Endothelial cell of umbilical vein (primary cell): ENCODE measurements at regions not wholly inside any gene's neighbourhood (a gene's known extent, or its start where the extent isn't known, plus 50 kb on each side); places are given as distances from the start of the nearest gene placed in this dataset.

ENCODE experiments used
- BruUV-seq: library from RNA; stranded (reverse); fragments of 400-500 nt; replicated peaks from 2 replicates; lab custom pipeline; 2021; lab: Mats Ljungman, UMichigan
- CTCF ChIA-PET: fragments of 300-600, 350-600 bp; sonication (Branson Sonifier 250); formaldehyde crosslinking; loops from one replicate; lab custom pipeline; 2021; ENCODE audit warnings: antibody characterized with exemption, inconsistent platforms; lab: Charles Lee
- POLR2A ChIA-PET: fragments of 300-600, 350-600 bp; sonication (Branson Sonifier 250); formaldehyde crosslinking; loops from one replicate; lab custom pipeline; 2021; ENCODE audit warnings: antibody characterized with exemption, inconsistent platforms; lab: Charles Lee
- DNase-seq: peaks from one replicate; pipeline ENCODE4 v3.0.0-alpha.2; 2011; ENCODE audit warnings: low read depth, low spot score
- FAIRE-seq: peaks from 2 replicates; lab custom pipeline; 2011; peaks lifted over from hg19 to GRCh38; lab: Jason Lieb, UNC
- H2AFZ ChIP-seq: 2 replicates; pipeline ENCODE4 v1.6.0; 2012; ENCODE audit warnings: low read depth, low read length, control low read depth, inconsistent platforms
- H3K27ac ChIP-seq: 2 replicates; pipeline ENCODE4 v1.5.1; 2011; ENCODE audit warnings: low read depth, mild to moderate bottlenecking, control low read depth, low read length, moderate library complexity; ENCODE audit not compliant: insufficient read depth
- H3K27me3 ChIP-seq, 2 experiments: 2 replicates each; pipeline versions ENCODE4 v1.6.0 to v1.6.1; 2011; ENCODE audit warnings: low read length in 2 of 2, mixed read lengths in 1 of 2; ENCODE audit not compliant: control insufficient read depth in 2 of 2, insufficient read depth in 2 of 2
- H3K36me3 ChIP-seq, 2 experiments: 2 replicates in 1 of 2; 3 replicates in 1 of 2; pipeline ENCODE4 v1.5.1; 2011; ENCODE audit warnings: low read length in 2 of 2, mild to moderate bottlenecking in 1 of 2, moderate library complexity in 1 of 2; ENCODE audit not compliant: control insufficient read depth in 2 of 2, insufficient read depth in 2 of 2; ENCODE audit errors: extremely low read depth in 1 of 2
- H3K4me1 ChIP-seq: 3 replicates; pipeline ENCODE4 v1.5.1; 2011; ENCODE audit warnings: mild to moderate bottlenecking, low read length; ENCODE audit not compliant: control insufficient read depth, insufficient read depth; ENCODE audit errors: extremely low read depth
- H3K4me2 ChIP-seq: 2 replicates; pipeline ENCODE4 v1.6.1; 2011; ENCODE audit warnings: low read length, control low read depth, mixed read lengths; ENCODE audit not compliant: insufficient read depth
- H3K4me3 ChIP-seq, 3 experiments: fragments of 200-600 bp in 1 of 3; sonication (generic), shearing (Covaris generic) in 1 of 3; replicated peaks in 1 of 3; 2 replicates each; pipeline ENCODE4 v1.5.1; 2011 to 2016; ENCODE audit warnings: control low read depth in 3 of 3, low read length in 3 of 3, mild to moderate bottlenecking in 2 of 3, inconsistent platforms in 1 of 3, low read depth in 1 of 3, moderate library complexity in 1 of 3; ENCODE audit not compliant: insufficient read depth in 1 of 3
- H3K79me2 ChIP-seq: 2 replicates; pipeline ENCODE4 v1.6.0; 2012; ENCODE audit warnings: low read length, inconsistent platforms; ENCODE audit not compliant: control insufficient read depth, insufficient read depth
- H3K9ac ChIP-seq: replicated peaks from 2 replicates; pipeline ENCODE3; 2011; ENCODE audit warnings: low read length, control low read depth; ENCODE audit not compliant: insufficient read depth; ENCODE audit errors: extremely low read depth
- H3K9me1 ChIP-seq: replicated peaks from 3 replicates; pipeline ENCODE4 v1.6.0; 2011; ENCODE audit warnings: mild to moderate bottlenecking, low read length; ENCODE audit not compliant: control insufficient read depth, insufficient read depth; ENCODE audit errors: extremely low read depth
- H3K9me3 ChIP-seq: replicated peaks from 2 replicates; pipeline ENCODE4 v1.5.1; 2012; ENCODE audit warnings: low read length, inconsistent platforms; ENCODE audit not compliant: control insufficient read depth, insufficient read depth
- H4K20me1 ChIP-seq: replicated peaks from 2 replicates; pipeline ENCODE3; 2011; ENCODE audit warnings: mild to moderate bottlenecking, low read length; ENCODE audit not compliant: control insufficient read depth, insufficient read depth; ENCODE audit errors: extremely low read depth
- CTCF ChIP-seq, 2 donors: IDR thresholded peaks; 1 replicate in 1 of 2; 2 replicates in 1 of 2; pipeline ENCODE4 v1.5.1; 2011; ENCODE audit warnings: low read length in 2 of 2, mild to moderate bottlenecking in 2 of 2, moderate library complexity in 2 of 2, control low read depth in 1 of 2, inconsistent platforms in 1 of 2, low read depth in 1 of 2; ENCODE audit not compliant: insufficient read depth in 1 of 2; ENCODE audit errors: extremely low read depth in 1 of 2
- EZH2 ChIP-seq: IDR thresholded peaks from 2 replicates; pipeline ENCODE4 v1.6.1; 2012; ENCODE audit warnings: borderline replicate concordance, low read depth, mild to moderate bottlenecking, moderate library complexity, low read length, inconsistent platforms; ENCODE audit not compliant: severe bottlenecking
- GATA2 ChIP-seq: IDR thresholded peaks from 2 replicates; pipeline ENCODE4 v1.7.0; 2011; ENCODE audit warnings: low read depth, mild to moderate bottlenecking, moderate library complexity, mixed read lengths, low read length; ENCODE audit not compliant: insufficient read length, insufficient read depth
- JUN ChIP-seq: IDR thresholded peaks from 2 replicates; pipeline ENCODE4 v1.6.1; 2011; ENCODE audit warnings: borderline replicate concordance, low read depth; ENCODE audit not compliant: insufficient read length, insufficient read depth
- MAX ChIP-seq: IDR thresholded peaks from 2 replicates; pipeline ENCODE4 v1.6.1; 2011; ENCODE audit not compliant: insufficient read depth, insufficient read length
- MYC ChIP-seq: IDR thresholded peaks from one replicate; pipeline ENCODE4 v1.6.1; 2011; ENCODE audit warnings: mild to moderate bottlenecking, low read depth, low read length
- POLR2A ChIP-seq: IDR thresholded peaks from 2 replicates; pipeline ENCODE4 v1.6.1; 2012; ENCODE audit warnings: low read depth, mild to moderate bottlenecking, control low read depth, low read length
- dilution Hi-C: fragments of 300-500 bp; cut with MboI; formaldehyde crosslinking; loops from one replicate; pipeline ENCODE4 v1.15.0; 2019; ENCODE audit warnings: low sequenced_read_pairs; ENCODE audit not compliant: extremely low pct_ligation_motif_present
- intact Hi-C: fragments of 100-400 bp; cut with micrococcal nuclease; formaldehyde crosslinking; loops from one replicate; pipeline ENCODE4 v1.10.0; 2022

- H3K9me3 ChIP-seq, result no peaks in the 10 kb centered on the region
- no peak overlapping the region for H3K4me2 ChIP-seq
- intact Hi-C loops, result no loop called here
- dilution Hi-C loops, result no loop called here
- H3K4me1 ChIP-seq, result no peaks in the 10 kb centered on the region
- H3K9me1 ChIP-seq, result no peaks in the 10 kb centered on the region
- H3K36me3 ChIP-seq, result no peaks in the 10 kb centered on the region
- H3K27ac ChIP-seq, result no peak overlapping the region
- no peak overlapping the region for H3K9ac ChIP-seq
- no peak for FAIRE-seq
- ChIA-PET POLR2A (interaction anchor here (0.6 kb wide), 1 partner anchor 15 kb away, joined by 6 read pairs; no protein-coding TSS in a partner anchor), CTCF (interaction anchor here (1.2 kb wide), 1 partner anchor 58 kb away, joined by 3 read pairs; no protein-coding TSS in a partner anchor)
- no peak overlapping the region for H3K4me3 ChIP-seq
- no TSS peak for BruUV-seq
- H3K79me2 ChIP-seq, result no peaks in the 10 kb centered on the region
- H4K20me1 ChIP-seq, result no peaks in the 10 kb centered on the region
- no peak for DNase-seq
- H3K27me3 ChIP-seq, result no peaks in the 10 kb centered on the region
- no peak overlapping the region for H2AFZ ChIP-seq
- TF ChIP-seq MYC (no peak), POLR2A (no peak), EZH2 (no peak), GATA2 (no peak)
Observed at GRCh38 chr9:91491624-91492023, 68.0 kb upstream of the NFIL3 start.

- H3K9me1 ChIP-seq, result no peaks in the 10 kb centered on the region
- no peaks in the 10 kb centered on the region for H4K20me1 ChIP-seq
- intact Hi-C loops, result no loop called here
- H3K9ac ChIP-seq, result no peak overlapping the region
- CTCF ChIA-PET, result interaction anchor here (0.5 kb wide), 1 partner anchor 68 kb away, joined by 3 read pairs; no protein-coding TSS in a partner anchor
- dilution Hi-C loops, result no loop called here
- no peak overlapping the region for H2AFZ ChIP-seq
- no peak for TF ChIP-seq EZH2
- TF ChIP-seq CTCF (IDR thresholded peaks at IDR 0.05; ENCODE audit: extremely low read depth in 1 of 2, insufficient read depth in 1 of 2, low read depth in 1 of 2, low read length in 2 of 2), result no peak
- TF ChIP-seq JUN, result no peak
- no peak for TF ChIP-seq MYC
- no peak for TF ChIP-seq MAX
- no peak overlapping the region for H3K4me2 ChIP-seq
- no peaks in the 10 kb centered on the region for H3K79me2 ChIP-seq
- no peaks in the 10 kb centered on the region for H3K4me1 ChIP-seq
- H3K27me3 ChIP-seq, result no peaks in the 10 kb centered on the region
- no peaks in the 10 kb centered on the region for H3K9me3 ChIP-seq
- POLR2A ChIA-PET, result no interaction called here
- H3K4me3 ChIP-seq, result no peak overlapping the region
- DNase-seq (no peak), FAIRE-seq (no peak)
- H3K27ac ChIP-seq, result no peak overlapping the region
- H3K36me3 ChIP-seq, result no peaks in the 10 kb centered on the region
- no TSS peak for BruUV-seq
Observed at GRCh38 chr9:91489361-91489899, 65.8 kb upstream of the NFIL3 start.
